Subcutaneous abdominal adipose tissue (tissue), 5 donors: ENCODE measurements at regions not wholly inside any gene's neighbourhood (a gene's known extent, or its start where the extent isn't known, plus 50 kb on each side); places are given as distances from the start of the nearest gene placed in this dataset.
A peak's percentile ranks its signal among the peaks of the same experiment; 100 is the strongest.
"Not testable (repeated sequence)": the region's sequence is repeated elsewhere in the genome, so short reads cannot be mapped to it uniquely, and the experiment has no call there.

Experiments used
- H3K27ac ChIP-seq: one replicate; pipeline ENCODE4 v1.7.0; 2013; ENCODE audit warnings: low read depth, mild to moderate bottlenecking, inconsistent platforms, low read length, moderate library complexity
- H3K27me3 ChIP-seq, 5 donors: one replicate each; pipeline ENCODE4 v1.7.0; 2013; ENCODE audit warnings: low read length in 5 of 5, inconsistent platforms in 1 of 5; ENCODE audit not compliant: control insufficient read depth in 5 of 5, insufficient read depth in 4 of 5
- H3K36me3 ChIP-seq, 5 donors: one replicate each; pipeline ENCODE4 v1.7.0; 2013; ENCODE audit warnings: low read length in 5 of 5; ENCODE audit not compliant: control insufficient read depth in 5 of 5, insufficient read depth in 5 of 5
- H3K4me1 ChIP-seq, 5 donors: one replicate each; pipeline ENCODE4 v1.7.0; 2013; ENCODE audit warnings: low read length in 5 of 5, mild to moderate bottlenecking in 3 of 5, moderate library complexity in 1 of 5; ENCODE audit not compliant: control insufficient read depth in 5 of 5, insufficient read depth in 5 of 5
- H3K4me3 ChIP-seq, 5 donors: one replicate each; pipeline ENCODE4 v1.7.0; 2013; ENCODE audit warnings: low read length in 5 of 5, low read depth in 1 of 5
- H3K9ac ChIP-seq, 5 donors: one replicate each; pipeline ENCODE4 v1.7.0; 2013; ENCODE audit warnings: low read length in 5 of 5, mild to moderate bottlenecking in 4 of 5, moderate library complexity in 3 of 5
- H3K9me3 ChIP-seq, 5 donors: one replicate each; pipeline ENCODE4 v1.7.0; 2013; ENCODE audit warnings: low read length in 5 of 5; ENCODE audit not compliant: control insufficient read depth in 5 of 5
- donor health status: healthy.
- donor health status: healthy.
- donor health status: healthy.
- donor health status: healthy.
- donor health status: healthy.

DNA sequence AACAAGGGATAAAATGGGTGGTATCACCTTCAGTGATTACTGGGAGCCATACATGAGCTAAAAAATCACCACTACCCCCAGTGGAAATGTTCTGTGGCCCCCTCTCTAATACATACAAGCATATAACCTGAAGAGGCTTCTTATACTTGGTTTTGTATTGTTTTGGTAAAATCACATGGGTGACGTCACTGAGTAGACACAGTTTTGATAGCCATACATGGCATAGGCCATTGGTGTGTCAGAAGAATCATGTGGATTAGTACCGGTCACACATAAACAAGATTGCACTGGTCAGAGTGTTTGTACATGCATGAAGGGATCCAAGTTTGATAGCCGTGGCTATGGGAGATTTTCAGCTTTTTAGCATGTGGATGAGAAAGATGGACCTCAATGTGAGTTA lies 131.9 kb upstream of the RADX start:
- no peaks in the 10 kb centered on the region for H3K4me1 ChIP-seq
- H3K27me3 ChIP-seq = peaks cover 0 to 7% (median 0%) of the 10 kb centered on the region in 5 donors

DNA sequence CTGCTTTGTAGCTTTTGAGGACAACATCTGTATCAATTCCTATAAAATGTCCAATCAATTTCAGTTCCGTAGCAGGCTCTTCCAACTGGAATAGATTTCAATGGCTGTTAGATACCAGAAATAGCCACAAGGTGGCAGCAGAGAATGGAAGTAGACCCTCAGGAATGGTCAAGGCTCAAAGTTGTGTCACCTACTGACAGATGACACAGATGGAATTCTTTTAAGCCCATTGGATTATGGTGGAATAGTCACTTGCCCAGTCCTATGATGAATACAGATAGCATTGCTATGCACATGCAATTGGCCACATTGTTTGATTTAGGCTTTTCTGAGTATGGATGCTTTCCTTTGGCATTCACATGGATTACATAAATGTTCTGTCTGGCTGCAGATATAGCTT lies 130.4 kb upstream of the RADX start:
- no peak overlapping the region for H3K27ac ChIP-seq
- no peaks in the 10 kb centered on the region for H3K36me3 ChIP-seq
- peaks cover 0 to 5% (median 0%) of the 10 kb centered on the region in 5 donors for H3K27me3 ChIP-seq
- no peaks in the 10 kb centered on the region for H3K9me3 ChIP-seq
- no peak overlapping the region for H3K4me3 ChIP-seq
- no peaks in the 10 kb centered on the region for H3K4me1 ChIP-seq
- H3K9ac ChIP-seq = no peak overlapping the region

More for the DNA sequence above, 131.9 kb upstream of the RADX start:
- Histone ChIP-seq H3K27ac (no peak overlapping the region), H3K9me3 (no peaks in the 10 kb centered on the region), H3K9ac (no peak overlapping the region), H3K4me3 (no peak overlapping the region), H3K36me3 (no peaks in the 10 kb centered on the region)

DNA sequence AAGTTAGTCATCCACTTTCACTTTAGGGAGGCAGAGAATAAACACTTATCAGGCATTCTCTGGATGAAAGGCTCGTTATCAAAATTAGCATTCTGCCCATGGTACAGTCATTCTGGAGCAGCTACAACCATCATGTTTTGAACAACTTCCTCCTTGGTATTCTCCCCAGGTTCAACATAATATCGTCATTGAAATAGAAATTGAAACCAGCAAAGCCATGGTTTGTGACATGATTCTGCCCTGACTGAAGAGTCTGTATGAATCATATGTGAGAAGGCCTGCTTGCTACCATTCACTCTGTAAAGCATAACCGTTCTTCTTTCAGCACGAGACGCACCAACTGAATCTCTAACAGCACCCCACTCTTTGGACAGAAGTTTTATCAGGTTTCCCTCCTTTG lies 127.5 kb upstream of the RADX start:
- no peaks in the 10 kb centered on the region for H3K36me3 ChIP-seq
- no peak overlapping the region for H3K4me3 ChIP-seq
- H3K4me1 ChIP-seq = no peaks in the 10 kb centered on the region
- peaks cover 0 to 5% (median 0%) of the 10 kb centered on the region in 5 donors for H3K27me3 ChIP-seq
- peak overlapping the region in 1 of 5 donors; percentile 10 for H3K9ac ChIP-seq
- H3K27ac ChIP-seq = no peak overlapping the region
- H3K9me3 ChIP-seq = no peaks in the 10 kb centered on the region

DNA sequence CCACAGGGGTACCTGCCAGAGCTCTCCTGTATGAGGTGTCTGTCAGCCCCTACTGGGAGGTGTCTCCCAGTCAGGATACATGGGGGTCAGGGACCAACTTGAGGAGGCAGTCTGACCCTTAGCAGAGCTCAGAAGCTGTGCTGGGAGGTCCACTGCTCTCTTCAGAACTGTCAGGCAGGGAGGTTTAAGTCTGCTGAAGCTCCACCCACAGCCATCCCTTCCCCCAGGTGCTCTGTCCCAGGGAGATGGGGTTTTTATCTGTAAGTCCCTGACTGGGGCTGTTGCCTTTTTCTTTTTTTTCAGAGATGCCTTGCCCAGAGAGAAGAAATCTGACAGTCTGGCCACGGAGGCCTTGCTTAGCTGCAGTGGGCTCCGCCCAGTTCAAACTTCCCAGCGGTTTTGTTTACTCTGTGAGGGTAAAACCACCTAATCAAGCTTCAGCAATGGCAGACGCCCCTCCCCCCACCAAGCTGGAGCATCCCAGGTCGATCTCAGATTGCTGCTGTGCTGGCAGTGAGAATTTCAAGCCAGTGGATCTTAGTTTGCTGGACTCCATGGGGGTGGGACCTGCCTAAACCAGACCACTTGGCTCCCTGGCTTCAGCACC lies 118.5 kb upstream of the RADX start:
- not testable (repeated sequence) for H3K36me3 ChIP-seq, H3K9me3 ChIP-seq, H3K27ac ChIP-seq, H3K4me3 ChIP-seq, H3K9ac ChIP-seq, H3K4me1 ChIP-seq
- peaks cover 0 to 10% (median 5%) of the 10 kb centered on the region in 5 donors for H3K27me3 ChIP-seq

DNA sequence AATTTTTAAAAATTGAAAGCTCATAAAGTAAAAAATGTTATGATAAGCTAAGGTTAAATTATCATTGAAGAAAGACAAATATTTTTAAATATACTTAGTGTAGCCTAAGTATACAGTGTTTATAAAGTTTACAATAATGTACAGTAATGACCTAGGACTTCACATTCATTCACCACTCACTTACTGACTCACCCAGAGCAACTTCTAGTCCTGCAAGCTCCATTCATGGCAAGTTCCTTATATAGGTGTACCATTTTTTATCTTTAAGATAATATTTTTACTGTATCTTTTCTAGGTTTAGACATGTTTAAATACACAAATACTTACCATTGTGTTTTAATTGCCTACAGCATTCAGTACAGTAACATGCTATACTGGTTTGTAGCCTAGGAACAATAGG lies 112.3 kb upstream of the RADX start:
- H3K9me3 ChIP-seq = peaks cover 0 to 5% (median 0%) of the 10 kb centered on the region in 5 donors

DNA sequence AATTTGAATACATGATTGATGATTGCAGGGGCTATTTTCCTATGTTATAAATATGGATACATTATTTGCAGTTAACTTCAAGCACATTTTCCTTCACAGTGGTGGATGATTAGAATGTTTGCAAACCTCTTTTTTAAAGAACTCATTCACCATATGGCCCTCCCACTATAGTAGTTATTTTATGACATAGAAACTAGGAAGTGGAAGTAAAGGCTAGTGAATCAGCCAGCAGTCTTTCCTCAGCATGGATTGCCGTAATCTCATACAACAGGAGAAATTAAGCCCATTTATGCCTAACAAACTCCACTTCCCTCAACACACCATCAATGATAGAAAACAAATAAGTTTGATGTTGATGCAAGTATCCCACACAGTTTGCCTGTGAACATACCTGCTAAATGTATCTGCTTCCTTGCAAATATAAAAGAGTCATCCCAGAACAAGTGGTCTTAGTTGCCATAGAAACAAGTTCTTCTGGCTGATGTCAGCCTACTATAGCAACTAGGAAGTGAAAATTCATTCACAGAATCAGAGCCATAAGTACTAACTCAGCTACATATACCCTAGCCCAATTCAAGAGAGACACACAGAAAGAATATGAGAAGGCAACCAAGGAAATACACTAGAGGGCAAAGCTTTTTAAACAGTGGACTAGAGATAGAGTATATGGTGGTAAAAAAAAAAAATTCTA lies 100.9 kb upstream of the RADX start:
- H3K36me3 ChIP-seq = no peaks in the 10 kb centered on the region
- no peak overlapping the region for H3K9ac ChIP-seq
- H3K9me3 ChIP-seq = no peaks in the 10 kb centered on the region
- no peak overlapping the region for H3K4me3 ChIP-seq
- no peak overlapping the region for H3K27ac ChIP-seq
- H3K27me3 ChIP-seq = no peaks in the 10 kb centered on the region
- H3K4me1 ChIP-seq = no peaks in the 10 kb centered on the region

More for the DNA sequence above, 112.3 kb upstream of the RADX start:
- Histone ChIP-seq H3K4me1 (no peaks in the 10 kb centered on the region), H3K27ac (no peak overlapping the region), H3K27me3 (peaks cover 0 to 4% (median 1%) of the 10 kb centered on the region in 5 donors), H3K9ac (no peak overlapping the region), H3K4me3 (no peak overlapping the region), H3K36me3 (no peaks in the 10 kb centered on the region)
